HFF-Myc (cell line): ENCODE measurements at regions not wholly inside any gene's neighbourhood (a gene's known extent, or its start where the extent isn't known, plus 50 kb on each side); places are given as distances from the start of the nearest gene placed in this dataset.

ENCODE experiments used
- DNase-seq: peaks from one replicate; pipeline ENCODE4 v3.0.0-alpha.2; 2011; ENCODE audit warnings: low read depth; ENCODE audit errors: extremely low read depth
- H3K4me3 ChIP-seq: replicated peaks from 2 replicates; pipeline ENCODE4 v1.5.1; 2011; ENCODE audit warnings: low read depth, mild to moderate bottlenecking, control low read depth, low read length
- CTCF ChIP-seq: IDR thresholded peaks from 2 replicates; pipeline ENCODE4 v1.5.1; 2012; ENCODE audit warnings: mild to moderate bottlenecking, low read depth, low read length, control low read depth; ENCODE audit errors: missing control alignments

DNA sequence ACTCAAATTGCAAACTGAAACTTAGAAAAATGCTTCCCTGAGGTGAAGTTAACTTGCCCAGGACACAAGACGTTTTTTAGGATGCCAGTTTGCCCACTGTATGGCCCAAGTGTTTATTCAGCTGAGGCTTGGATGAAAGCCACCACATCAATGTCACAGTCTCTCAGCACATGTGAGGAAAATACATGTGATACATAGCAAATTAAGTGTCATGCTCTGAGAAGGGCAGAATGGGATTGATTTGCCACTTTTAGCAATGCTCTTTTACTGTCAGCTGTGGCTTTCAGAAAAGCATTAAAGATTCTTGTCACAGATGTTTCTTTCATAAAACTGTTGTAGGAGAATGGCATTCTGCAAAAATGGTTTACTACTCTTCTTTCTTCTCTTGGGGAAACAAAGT is 165.5 kb downstream of the ZIC1 start:
- DNase-seq = no peak
- H3K4me3 ChIP-seq = no peak overlapping the region
- no peak for TF ChIP-seq CTCF

DNA sequence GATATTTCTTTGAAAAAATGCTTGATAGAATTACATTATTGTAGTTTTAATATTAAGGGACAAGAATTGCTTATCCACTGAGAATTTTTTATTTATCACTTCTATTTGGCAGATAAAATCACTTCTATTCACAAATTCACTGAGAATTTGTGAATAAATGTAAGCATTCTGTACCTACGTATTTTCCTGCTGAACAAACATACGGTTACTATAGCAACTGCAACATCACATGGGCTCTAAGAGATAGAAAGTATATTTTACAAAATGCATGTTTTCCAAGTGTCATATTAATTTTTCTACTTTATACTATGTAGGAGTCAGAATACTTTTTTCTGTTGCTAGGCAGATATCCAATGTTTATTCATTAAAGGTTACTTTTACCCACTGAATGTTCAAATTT is 166.2 kb downstream of the ZIC1 start:
- no peak for TF ChIP-seq CTCF

DNA sequence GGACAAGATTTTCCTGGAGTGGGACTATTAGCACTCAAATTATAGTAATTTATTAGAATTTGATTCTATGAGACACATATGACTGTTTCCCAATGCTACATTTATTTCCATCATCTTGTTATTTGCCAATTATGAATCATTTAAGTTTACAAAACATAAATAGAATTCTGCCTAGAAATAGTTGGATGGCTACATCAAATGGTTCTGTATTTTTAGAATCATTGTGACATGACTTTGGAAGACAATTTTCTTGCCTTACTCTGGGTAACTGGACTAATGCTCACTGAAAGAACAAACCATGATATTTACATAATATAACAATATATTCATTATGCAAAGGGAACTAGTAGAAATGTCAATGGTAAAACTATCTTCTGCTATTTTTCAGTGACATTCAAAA is 173.5 kb downstream of the ZIC1 start:
- H3K4me3 ChIP-seq = no peak overlapping the region
- no peak for TF ChIP-seq CTCF
- DNase-seq = no peak

More for the DNA sequence above, 166.2 kb downstream of the ZIC1 start:
- H3K4me3 ChIP-seq = no peak overlapping the region
- no peak for DNase-seq

DNA sequence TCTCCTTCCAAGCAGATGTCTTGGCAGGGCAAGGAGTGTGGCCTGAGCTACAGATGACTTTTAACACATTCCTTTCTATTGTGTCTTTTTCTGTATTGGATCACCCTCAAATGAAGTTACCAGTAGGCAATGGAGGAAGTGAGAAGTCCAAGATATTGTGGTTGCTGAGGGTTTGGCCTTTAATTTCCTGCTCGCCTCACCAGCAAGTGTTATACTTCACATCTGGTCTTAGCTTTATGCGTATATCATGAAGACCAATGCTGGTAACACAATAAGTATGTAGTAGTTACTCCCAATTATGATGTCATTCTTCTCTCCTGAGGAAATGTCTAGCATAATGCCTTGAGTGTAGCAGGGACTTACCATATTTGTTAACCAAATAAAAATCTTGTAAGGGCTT is 179.9 kb downstream of the ZIC1 start:
- peak; percentile 3 for DNase-seq
- TF ChIP-seq CTCF = no peak
- H3K4me3 ChIP-seq = no peak overlapping the region

DNA sequence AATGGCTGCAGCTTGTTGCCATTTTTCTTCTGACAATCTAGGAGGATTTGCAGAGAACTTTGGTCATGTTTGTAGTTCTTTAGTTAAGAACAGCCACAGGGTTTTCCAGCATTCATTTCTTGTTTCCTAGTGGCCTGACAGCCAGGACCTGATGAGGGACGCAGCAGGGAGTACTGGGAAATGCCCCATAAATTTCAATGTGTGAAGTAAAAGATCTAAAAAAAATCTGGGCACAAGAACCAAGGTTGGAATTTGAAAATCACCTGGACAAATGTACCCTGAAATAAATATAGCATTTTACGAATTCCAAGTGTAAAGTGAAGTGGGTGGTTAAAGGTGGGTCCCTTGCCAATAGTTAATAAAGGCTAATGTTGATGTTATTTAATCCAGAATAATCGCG is 195.0 kb downstream of the ZIC1 start:
- no peak overlapping the region for H3K4me3 ChIP-seq
- no peak for DNase-seq
- TF ChIP-seq CTCF = no peak

- no peak overlapping the region for H3K4me3 ChIP-seq
- TF ChIP-seq CTCF = no peak
- DNase-seq = no peak
These were observed 204.6 kb downstream of the ZIC1 start for GRCh38 chr3:147613725-147614124.

- DNase-seq = no peak
- H3K4me3 ChIP-seq = no peak overlapping the region
- TF ChIP-seq CTCF = no peak
These were observed 205.0 kb downstream of the ZIC1 start for GRCh38 chr3:147614210-147614609.
